Activated CD4-positive, alpha-beta memory T cell treated with anti-CD3 and anti-CD28 coated beads for 36 hours (primary cell): ENCODE measurements at regions not wholly inside any gene's neighbourhood (a gene's known extent, or its start where the extent isn't known, plus 50 kb on each side); places are given as distances from the start of the nearest gene placed in this dataset.
"Not testable (repeated sequence)": the region's sequence is repeated elsewhere in the genome, so short reads cannot be mapped to it uniquely, and the experiment has no call there.

Experiments
- CTCF ChIA-PET: fragments of 350-600 bp; sonication (Branson Sonifier 250); formaldehyde crosslinking; loops from one replicate; lab custom pipeline; 2021; ENCODE audit warnings: antibody characterized with exemption, inconsistent platforms; lab: Charles Lee
- POLR2A ChIA-PET: fragments of 350-600 bp; sonication (Branson Sonifier 250); formaldehyde crosslinking; loops from one replicate; lab custom pipeline; 2021; ENCODE audit warnings: antibody characterized with exemption; lab: Charles Lee
- DNase-seq: peaks from one replicate; pipeline ENCODE4 v3.0.0-alpha.2; 2020
- H3K27ac Mint-ChIP-seq: one replicate; pipeline ENCODE4 v1.8.0; 2021; ENCODE audit warnings: mixed read lengths
- H3K27me3 Mint-ChIP-seq: one replicate; pipeline ENCODE4 v1.8.0; 2021; ENCODE audit warnings: mixed read lengths
- H3K36me3 Mint-ChIP-seq: one replicate; pipeline ENCODE4 v1.8.0; 2021; ENCODE audit warnings: mixed read lengths
- H3K4me1 Mint-ChIP-seq: one replicate; pipeline ENCODE4 v1.8.0; 2021; ENCODE audit warnings: low read depth, mixed read lengths
- H3K4me3 Mint-ChIP-seq: one replicate; pipeline ENCODE4 v1.8.0; 2021; ENCODE audit warnings: mild to moderate bottlenecking, mixed read lengths
- H3K9me3 Mint-ChIP-seq: one replicate; pipeline ENCODE4 v1.8.0; 2021; ENCODE audit warnings: mixed read lengths
- intact Hi-C: fragments of 100-400 bp; cut with micrococcal nuclease; formaldehyde crosslinking; loops from one replicate; pipeline ENCODE4 v1.15.1; 2023

DNA sequence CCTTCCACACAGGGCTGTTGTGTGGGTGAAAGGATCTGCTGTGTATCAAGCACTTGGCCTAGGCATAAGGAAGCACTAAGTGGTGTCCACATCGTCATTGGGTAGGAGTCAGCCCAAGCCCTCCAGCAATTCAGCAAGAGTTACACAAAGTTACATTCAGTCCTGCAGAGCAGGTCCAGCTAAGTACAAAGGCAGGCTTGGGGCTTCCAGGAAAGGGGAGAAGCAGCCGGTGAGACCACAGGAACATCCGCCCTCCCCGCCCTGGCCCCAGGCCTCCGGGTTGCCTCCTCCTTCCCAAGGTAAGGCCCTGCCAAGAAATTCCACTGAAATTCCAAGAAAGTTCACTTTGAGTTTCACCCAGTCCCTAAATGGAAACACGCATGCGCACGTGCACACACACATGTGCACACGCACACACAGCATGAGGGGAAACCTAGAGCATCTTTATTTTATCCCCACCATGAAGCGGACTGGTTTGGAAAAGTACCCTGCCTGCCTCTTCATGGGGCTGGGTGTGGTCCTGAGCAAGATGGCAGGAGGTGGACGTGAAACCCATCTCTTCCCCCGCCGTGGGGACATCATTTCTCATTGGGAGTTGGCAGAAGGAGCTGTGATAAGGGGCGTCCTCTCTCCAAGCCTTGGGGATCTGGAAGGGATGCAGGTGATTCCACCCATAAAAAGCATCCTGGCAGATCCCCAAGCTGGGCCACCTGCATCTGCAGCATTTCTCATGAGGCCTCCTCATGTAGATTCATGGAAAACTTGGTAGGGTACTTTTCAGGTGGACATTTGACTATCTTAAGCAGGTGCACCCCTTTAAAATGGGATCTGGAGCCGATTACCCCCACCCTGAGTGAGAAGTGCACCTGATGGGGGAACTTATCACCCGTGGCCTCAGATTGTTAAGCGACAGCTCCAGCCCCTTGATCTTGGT, 69.1 kb upstream of the NANOS1 start:
- ChIA-PET POLR2A (no interaction called here), CTCF (no interaction called here)
- no peak overlapping the region for H3K27ac Mint-ChIP-seq
- intact Hi-C loops, result no loop called here
- H3K36me3 Mint-ChIP-seq, result no peaks in the 10 kb centered on the region
- H3K27me3 Mint-ChIP-seq, result no peaks in the 10 kb centered on the region
- H3K4me3 Mint-ChIP-seq, result no peak overlapping the region
- H3K4me1 Mint-ChIP-seq, result no peaks in the 10 kb centered on the region
- DNase-seq, result no peak
- H3K9me3 Mint-ChIP-seq, result no peaks in the 10 kb centered on the region

DNA sequence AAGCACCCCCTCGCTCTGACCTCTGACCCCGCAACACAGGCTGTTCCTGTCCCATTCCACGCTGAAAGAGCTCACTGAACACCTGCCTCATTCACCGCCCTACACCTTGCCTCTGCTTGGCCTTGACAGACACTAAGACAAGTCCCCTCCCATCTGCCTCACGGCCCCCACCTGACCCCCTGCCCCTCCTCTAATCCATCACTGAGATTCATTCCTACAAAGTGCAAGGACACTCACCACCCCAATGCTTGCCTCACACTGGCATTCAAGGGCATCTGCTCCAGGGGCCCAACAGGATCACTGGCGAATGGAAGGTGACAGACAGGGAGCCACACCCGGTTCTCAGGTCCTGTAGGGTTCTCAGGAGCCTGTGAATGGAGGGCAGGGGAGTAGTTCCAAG, 68.1 kb upstream of the NANOS1 start:
- no peaks in the 10 kb centered on the region for H3K36me3 Mint-ChIP-seq

DNA sequence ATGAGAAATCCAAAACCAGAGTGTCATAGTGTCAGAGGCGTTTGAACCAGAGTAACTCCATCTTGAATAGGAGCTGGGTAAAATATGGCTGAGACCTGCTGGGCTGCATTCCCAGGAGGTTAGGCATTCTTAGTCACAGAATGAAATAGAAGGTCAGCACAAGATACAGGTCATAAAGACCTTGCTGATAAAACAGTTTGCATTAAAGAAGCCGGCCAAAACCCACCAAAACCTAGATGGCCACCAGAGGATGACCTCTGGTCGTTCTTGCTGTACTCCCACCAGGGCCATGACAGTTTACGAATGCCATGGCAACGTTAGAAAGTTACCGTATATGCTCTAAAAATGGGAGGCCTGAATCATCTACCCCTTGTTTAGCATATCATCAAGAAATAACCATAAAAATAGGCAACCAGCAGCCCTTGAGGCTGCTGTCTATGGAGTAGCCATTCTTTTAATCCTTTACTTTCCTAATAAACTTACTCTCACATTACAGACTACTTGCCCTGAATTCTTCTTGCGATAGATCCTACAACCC, 67.1 kb upstream of the NANOS1 start:
- H3K9me3 Mint-ChIP-seq, H3K4me3 Mint-ChIP-seq, intact Hi-C loops, H3K27me3 Mint-ChIP-seq, CTCF ChIA-PET, H3K27ac Mint-ChIP-seq, H3K4me1 Mint-ChIP-seq, POLR2A ChIA-PET, DNase-seq, H3K36me3 Mint-ChIP-seq: not testable (repeated sequence)

More for the DNA sequence above, 68.1 kb upstream of the NANOS1 start:
- no peak for DNase-seq
- intact Hi-C loops, result no loop called here
- Mint-ChIP-seq H3K27me3 (no peaks in the 10 kb centered on the region), H3K4me1 (no peaks in the 10 kb centered on the region), H3K4me3 (no peak overlapping the region), H3K9me3 (no peaks in the 10 kb centered on the region), H3K27ac (no peak overlapping the region)
- POLR2A ChIA-PET, result no interaction called here
- CTCF ChIA-PET, result no interaction called here

DNA sequence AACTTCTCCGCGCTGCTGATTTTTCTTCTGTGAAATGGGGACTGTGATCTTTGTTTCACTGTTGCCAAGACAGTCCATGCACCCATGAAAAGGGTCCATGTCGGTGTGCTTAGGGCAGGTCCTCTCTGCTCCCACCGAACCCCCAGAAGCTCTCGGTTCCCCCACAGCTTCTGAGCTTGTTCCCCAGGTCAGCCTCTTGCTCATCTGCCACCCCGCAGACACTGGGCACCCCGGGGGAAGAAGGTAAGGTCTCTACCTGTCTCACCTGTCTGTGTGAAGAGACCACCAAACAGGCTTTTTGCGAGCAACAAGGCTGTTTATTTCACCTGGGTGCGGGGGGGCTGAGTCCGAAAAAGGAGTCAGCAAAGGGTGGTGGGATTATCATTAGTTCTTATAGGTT, 66.2 kb upstream of the NANOS1 start:
- Mint-ChIP-seq H3K4me1 (no peaks in the 10 kb centered on the region), H3K4me3 (no peak overlapping the region), H3K36me3 (no peaks in the 10 kb centered on the region), H3K27me3 (peaks cover 2% of the 10 kb centered on the region), H3K27ac (no peak overlapping the region), H3K9me3 (no peaks in the 10 kb centered on the region)
- ChIA-PET CTCF (no interaction called here), POLR2A (no interaction called here)
- intact Hi-C loops, result no loop called here
- no peak for DNase-seq

DNA sequence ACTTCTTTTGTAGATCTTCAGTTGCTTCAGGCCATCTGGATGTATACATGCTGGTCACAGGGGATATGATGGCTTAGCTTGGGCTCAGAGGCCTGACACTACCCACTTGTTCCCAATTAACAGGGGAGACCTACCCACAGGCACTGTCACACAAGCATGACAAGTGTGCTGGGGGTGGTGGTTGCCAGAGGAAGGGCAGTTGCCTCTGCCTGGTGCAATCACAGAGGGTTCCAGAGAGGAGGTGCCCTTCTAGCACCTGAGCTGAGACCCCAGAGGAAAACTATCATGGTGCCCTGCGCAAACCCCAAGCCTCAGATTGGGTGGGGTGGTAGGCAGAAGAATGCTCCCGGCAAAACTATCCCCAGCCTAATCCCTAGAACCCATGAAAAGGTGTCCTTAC, 65.6 kb upstream of the NANOS1 start:
- no peaks in the 10 kb centered on the region for H3K9me3 Mint-ChIP-seq
- H3K27ac Mint-ChIP-seq, result no peak overlapping the region
- ChIA-PET CTCF (no interaction called here), POLR2A (no interaction called here)
- peaks cover 3% of the 10 kb centered on the region for H3K27me3 Mint-ChIP-seq
- H3K4me3 Mint-ChIP-seq, result no peak overlapping the region
- no peak for DNase-seq
- intact Hi-C loops, result no loop called here
- H3K36me3 Mint-ChIP-seq, result no peaks in the 10 kb centered on the region
- no peaks in the 10 kb centered on the region for H3K4me1 Mint-ChIP-seq

DNA sequence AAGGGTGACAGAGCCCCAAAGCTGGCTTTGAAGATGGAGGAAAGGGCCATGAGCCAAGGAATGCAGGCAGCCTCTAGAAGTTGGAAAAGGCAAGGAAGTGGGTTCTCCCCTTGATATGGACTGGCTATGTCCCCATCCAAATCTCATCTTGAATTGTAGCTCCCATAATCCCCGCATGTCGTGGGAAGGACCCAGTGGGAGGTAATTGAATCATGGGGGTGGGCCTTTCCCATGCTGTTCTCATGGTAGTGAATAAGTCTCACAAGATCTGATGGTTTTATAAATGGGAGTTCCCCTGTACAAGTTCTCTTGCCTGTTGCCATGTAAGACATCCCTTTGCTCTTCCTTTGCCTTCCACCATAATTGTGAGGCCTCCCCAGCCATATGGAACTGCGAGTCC, 65.0 kb upstream of the NANOS1 start:
- H3K27ac Mint-ChIP-seq, CTCF ChIA-PET, intact Hi-C loops, H3K4me1 Mint-ChIP-seq, DNase-seq, POLR2A ChIA-PET, H3K9me3 Mint-ChIP-seq, H3K36me3 Mint-ChIP-seq, H3K27me3 Mint-ChIP-seq, H3K4me3 Mint-ChIP-seq: not testable (repeated sequence)

DNA sequence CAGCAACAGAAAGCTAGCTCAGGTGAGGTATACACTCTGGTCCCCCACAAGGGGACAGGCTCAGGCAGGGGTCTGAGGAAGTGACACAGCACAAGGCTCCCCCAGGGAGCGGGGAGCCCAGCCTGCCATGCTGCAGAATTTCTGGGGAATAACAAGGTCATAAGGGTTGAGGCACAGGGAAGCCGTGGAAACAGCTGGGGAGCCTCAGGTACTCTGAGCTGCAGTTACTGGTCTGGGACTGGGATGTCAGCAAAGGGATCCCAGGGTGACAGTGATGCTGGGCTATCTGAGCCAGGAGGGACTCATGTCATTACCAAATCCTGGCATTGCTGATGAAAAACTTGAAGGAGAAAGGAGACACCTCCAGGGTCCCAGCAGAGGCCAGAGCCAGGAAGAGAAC, 64.4 kb upstream of the NANOS1 start:
- POLR2A ChIA-PET, result no interaction called here
- Mint-ChIP-seq H3K9me3 (no peaks in the 10 kb centered on the region), H3K36me3 (no peaks in the 10 kb centered on the region), H3K4me3 (no peak overlapping the region), H3K27me3 (peaks cover 6% of the 10 kb centered on the region), H3K4me1 (no peaks in the 10 kb centered on the region), H3K27ac (no peak overlapping the region)
- CTCF ChIA-PET, result no interaction called here
- intact Hi-C loops, result no loop called here
- no peak for DNase-seq

DNA sequence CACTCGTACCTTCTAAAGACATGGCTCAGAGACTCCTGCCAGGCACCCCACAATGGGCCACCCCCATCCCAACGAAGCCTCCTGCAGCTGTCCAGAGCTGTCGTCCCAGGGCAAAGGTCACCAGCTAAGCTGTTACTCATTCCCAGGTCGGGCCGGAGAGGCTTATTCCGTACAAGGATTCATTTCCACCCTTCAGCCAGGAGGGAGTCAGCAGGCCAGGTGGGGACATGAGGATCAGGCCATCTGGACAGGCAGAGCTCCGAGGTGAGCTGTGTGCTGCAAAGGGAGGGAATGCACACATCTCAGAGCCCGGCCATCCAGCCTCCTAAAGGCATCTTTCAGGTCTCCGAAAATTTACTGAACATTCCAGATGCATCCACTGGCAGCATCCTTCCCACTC, 63.9 kb upstream of the NANOS1 start:
- no peaks in the 10 kb centered on the region for H3K36me3 Mint-ChIP-seq
- intact Hi-C loops, result no loop called here

DNA sequence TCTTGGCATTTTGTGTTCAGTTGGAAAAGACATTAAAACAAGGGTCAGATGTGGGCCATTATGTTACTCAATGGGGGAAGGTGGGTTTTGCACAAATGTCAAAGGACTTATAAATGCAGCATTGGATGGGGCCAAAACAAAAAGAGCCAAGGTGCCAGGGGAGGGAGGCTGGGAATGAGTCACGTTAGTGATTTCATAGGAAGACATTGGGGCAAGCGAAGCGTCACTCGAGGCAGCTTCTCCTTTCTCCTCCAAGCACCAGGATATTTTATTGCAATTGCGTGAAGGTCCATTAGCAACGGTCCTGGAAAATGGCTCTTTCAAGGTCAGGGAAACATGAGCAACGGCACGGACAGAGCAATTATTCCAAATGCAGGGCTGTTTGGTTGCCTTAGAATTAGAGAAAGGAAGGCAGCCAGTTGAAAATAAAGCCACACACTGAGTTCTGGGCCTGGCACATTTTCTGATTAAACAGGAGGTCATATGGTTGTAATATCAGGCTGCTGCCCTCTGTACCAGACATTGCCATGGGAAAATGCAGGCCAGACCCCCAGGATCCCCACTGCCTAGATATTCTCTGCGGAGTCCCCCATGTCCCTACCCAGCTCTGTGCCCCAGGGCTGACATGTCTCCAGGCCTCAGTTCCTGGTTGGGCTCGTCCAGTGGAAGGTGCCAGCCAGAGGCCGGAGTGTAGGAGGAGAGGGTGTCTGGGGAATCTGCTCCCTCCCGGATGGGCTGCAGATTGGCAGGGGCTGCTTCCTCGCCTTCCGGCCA, 63.3 kb upstream of the NANOS1 start:
- H3K27ac Mint-ChIP-seq, result no peak overlapping the region
- intact Hi-C loops, result no loop called here
- DNase-seq, result no peak
- H3K4me3 Mint-ChIP-seq, result no peak overlapping the region
- H3K36me3 Mint-ChIP-seq, result no peaks in the 10 kb centered on the region
- H3K4me1 Mint-ChIP-seq, result no peaks in the 10 kb centered on the region
- CTCF ChIA-PET, result no interaction called here
- POLR2A ChIA-PET, result no interaction called here
- H3K9me3 Mint-ChIP-seq, result no peaks in the 10 kb centered on the region
- peaks cover 6% of the 10 kb centered on the region for H3K27me3 Mint-ChIP-seq

More for the DNA sequence above, 63.9 kb upstream of the NANOS1 start:
- Mint-ChIP-seq H3K4me3 (no peak overlapping the region), H3K27ac (no peak overlapping the region), H3K4me1 (no peaks in the 10 kb centered on the region), H3K27me3 (peaks cover 6% of the 10 kb centered on the region), H3K9me3 (no peaks in the 10 kb centered on the region)
- no peak for DNase-seq
- ChIA-PET CTCF (no interaction called here), POLR2A (no interaction called here)

DNA sequence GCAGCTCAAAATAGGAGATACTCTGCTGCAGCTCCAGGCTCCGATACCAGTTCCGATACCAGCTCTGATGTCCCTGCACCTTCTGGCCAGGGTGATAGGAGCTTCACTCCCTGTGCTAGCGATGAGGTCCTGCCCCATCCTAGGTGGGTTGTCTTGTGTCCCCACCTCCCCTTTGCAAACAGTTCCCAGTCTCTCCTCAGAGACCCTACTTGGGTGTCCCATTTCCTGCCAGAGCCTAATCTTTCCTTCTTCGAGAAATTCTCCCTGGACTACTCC, 62.7 kb upstream of the NANOS1 start:
- no peaks in the 10 kb centered on the region for H3K9me3 Mint-ChIP-seq
- H3K4me1 Mint-ChIP-seq, result no peaks in the 10 kb centered on the region

DNA sequence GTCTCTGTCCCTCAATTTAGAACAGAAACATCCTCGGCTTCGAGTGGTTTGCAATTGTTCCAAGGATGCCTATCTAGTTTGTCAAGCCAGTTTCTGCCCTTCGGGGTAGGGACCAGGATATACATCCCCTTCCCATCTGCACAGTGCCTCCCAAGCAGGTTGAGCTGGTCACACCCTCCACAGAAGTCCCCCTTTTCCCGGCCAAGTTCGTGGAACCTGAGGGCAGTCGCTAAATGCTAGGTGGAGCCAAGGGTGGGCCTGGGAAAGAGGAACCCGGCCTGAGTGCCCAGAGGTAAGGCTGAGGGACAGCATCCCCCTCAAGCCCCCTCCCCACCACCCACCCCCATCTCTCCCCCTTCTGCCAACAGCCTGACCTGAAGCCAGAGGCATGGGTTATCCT, 62.4 kb upstream of the NANOS1 start:
- peaks cover 6% of the 10 kb centered on the region for H3K27me3 Mint-ChIP-seq
- POLR2A ChIA-PET, result no interaction called here
- H3K36me3 Mint-ChIP-seq, result no peaks in the 10 kb centered on the region
- intact Hi-C loops, result no loop called here
- H3K4me3 Mint-ChIP-seq, result no peak overlapping the region
- no peak overlapping the region for H3K27ac Mint-ChIP-seq
- DNase-seq, result no peak
- H3K9me3 Mint-ChIP-seq, result no peaks in the 10 kb centered on the region
- CTCF ChIA-PET, result no interaction called here
- no peaks in the 10 kb centered on the region for H3K4me1 Mint-ChIP-seq

More for the DNA sequence above, 62.7 kb upstream of the NANOS1 start:
- CTCF ChIA-PET, result no interaction called here
- Mint-ChIP-seq H3K36me3 (no peaks in the 10 kb centered on the region), H3K27ac (no peak overlapping the region), H3K4me3 (no peak overlapping the region), H3K27me3 (peaks cover 6% of the 10 kb centered on the region)
- POLR2A ChIA-PET, result no interaction called here
- no peak for DNase-seq
- intact Hi-C loops, result no loop called here

DNA sequence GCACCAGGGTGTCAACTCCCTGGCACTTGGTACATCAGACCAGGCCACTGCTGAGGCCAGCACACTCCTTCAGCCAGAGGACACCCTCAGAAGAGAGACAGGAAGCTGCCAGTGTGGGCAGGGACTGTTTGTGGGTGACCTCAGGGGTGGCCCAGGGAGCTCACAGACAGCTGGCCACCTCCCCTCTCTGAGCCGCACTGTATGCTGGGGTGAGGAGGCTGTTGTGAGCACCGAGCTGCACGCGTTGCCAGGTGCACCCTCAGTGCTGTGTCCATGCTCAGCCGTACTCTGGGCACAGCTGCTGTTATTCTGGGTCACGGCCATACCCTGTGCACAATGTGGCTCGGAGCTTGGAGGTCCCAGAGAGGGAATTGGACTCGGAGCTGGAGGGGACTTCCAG, 61.5 kb upstream of the NANOS1 start:
- intact Hi-C loops, result no loop called here
- no peaks in the 10 kb centered on the region for H3K36me3 Mint-ChIP-seq
- DNase-seq, result no peak
- H3K4me1 Mint-ChIP-seq, result no peaks in the 10 kb centered on the region
- no peak overlapping the region for H3K4me3 Mint-ChIP-seq
- H3K27ac Mint-ChIP-seq, result no peak overlapping the region
- ChIA-PET POLR2A (no interaction called here), CTCF (no interaction called here)
- peaks cover under 1% of the 10 kb centered on the region for H3K9me3 Mint-ChIP-seq
- peaks cover 6% of the 10 kb centered on the region for H3K27me3 Mint-ChIP-seq
